WTC11 (cell line): ENCODE measurements at regions not wholly inside any gene's neighbourhood (a gene's known extent, or its start where the extent isn't known, plus 50 kb on each side); places are given as distances from the start of the nearest gene placed in this dataset.

Experiments
- CTCF ChIP-seq: fragments of 200-600 bp; IDR thresholded peaks from 2 replicates; pipeline ENCODE4 v1.8.0; 2022; ENCODE audit warnings: antibody characterized with exemption
- E2F1 ChIP-seq: sonication (generic); formaldehyde crosslinking; IDR thresholded peaks from 2 replicates; pipeline ENCODE4 v1.8.0; 2022; ENCODE audit warnings: mild to moderate bottlenecking, missing genetic modification reagents
- ELF4 ChIP-seq: sonication (generic); formaldehyde crosslinking; IDR thresholded peaks from 2 replicates; pipeline ENCODE4 v1.8.1; 2022; ENCODE audit warnings: low read depth, mild to moderate bottlenecking, moderate library complexity, missing genetic modification reagents
- ESRRA ChIP-seq: sonication (generic); formaldehyde crosslinking; IDR thresholded peaks from 2 replicates; pipeline ENCODE4 v1.8.1; 2022; ENCODE audit warnings: mild to moderate bottlenecking, missing genetic modification reagents, borderline replicate concordance
- FOXP4 ChIP-seq: sonication (generic); formaldehyde crosslinking; IDR thresholded peaks from 2 replicates; pipeline ENCODE4 v1.8.0; 2022; ENCODE audit warnings: mild to moderate bottlenecking, missing genetic modification reagents
- JUN ChIP-seq: sonication (generic); formaldehyde crosslinking; IDR thresholded peaks from 2 replicates; pipeline ENCODE4 v1.8.0; 2023; ENCODE audit warnings: mild to moderate bottlenecking, missing genetic modification reagents
- MAX ChIP-seq: sonication (generic); formaldehyde crosslinking; IDR thresholded peaks from 2 replicates; pipeline ENCODE4 v1.8.0; 2022; ENCODE audit warnings: mild to moderate bottlenecking, missing genetic modification reagents
- NFATC4 ChIP-seq: fragments of 250-450 bp; sonication (Bioruptor Pico); IDR thresholded peaks from 2 replicates; pipeline ENCODE4 v1.9.0; 2021; ENCODE audit warnings: mild to moderate bottlenecking
- NR2C2 ChIP-seq: sonication (generic); formaldehyde crosslinking; IDR thresholded peaks from 2 replicates; pipeline ENCODE4 v1.8.0; 2022; ENCODE audit warnings: mild to moderate bottlenecking, missing genetic modification reagents
- TCF7 ChIP-seq: sonication (generic); formaldehyde crosslinking; IDR thresholded peaks from 2 replicates; pipeline ENCODE4 v1.8.0; 2022; ENCODE audit warnings: mild to moderate bottlenecking, low read depth, missing genetic modification reagents, moderate library complexity

- TF ChIP-seq NFATC4 (CRISPR knock-in tag) (no peak), E2F1 (no peak), FOXP4 (CRISPR knock-in tag) (no peak), CTCF (no peak), JUN (CRISPR knock-in tag) (no peak), TCF7 (CRISPR knock-in tag) (no peak), ELF4 (CRISPR knock-in tag) (no peak), MAX (no peak), ESRRA (CRISPR knock-in tag) (no peak), NR2C2 (no peak)
Measured at GRCh38 chr1:177511036-177511435, 340.3 kb downstream of the BRINP2 start.
